C4-2B (cell line): ENCODE measurements at regions not wholly inside any gene's neighbourhood (a gene's known extent, or its start where the extent isn't known, plus 50 kb on each side); places are given as distances from the start of the nearest gene placed in this dataset.

ENCODE experiments used
- ZFX ChIP-seq: fragments of 450-650 bp; IDR thresholded peaks from 2 replicates; pipeline ENCODE4 v1.6.1; 2017
- TF ChIP-seq, protein P1 (sequence below): fragments of 450-650 bp; conservative IDR thresholded peaks from 2 replicates; pipeline ENCODE4 v1.5.1; 2017; ENCODE audit warnings: mild to moderate bottlenecking

DNA sequence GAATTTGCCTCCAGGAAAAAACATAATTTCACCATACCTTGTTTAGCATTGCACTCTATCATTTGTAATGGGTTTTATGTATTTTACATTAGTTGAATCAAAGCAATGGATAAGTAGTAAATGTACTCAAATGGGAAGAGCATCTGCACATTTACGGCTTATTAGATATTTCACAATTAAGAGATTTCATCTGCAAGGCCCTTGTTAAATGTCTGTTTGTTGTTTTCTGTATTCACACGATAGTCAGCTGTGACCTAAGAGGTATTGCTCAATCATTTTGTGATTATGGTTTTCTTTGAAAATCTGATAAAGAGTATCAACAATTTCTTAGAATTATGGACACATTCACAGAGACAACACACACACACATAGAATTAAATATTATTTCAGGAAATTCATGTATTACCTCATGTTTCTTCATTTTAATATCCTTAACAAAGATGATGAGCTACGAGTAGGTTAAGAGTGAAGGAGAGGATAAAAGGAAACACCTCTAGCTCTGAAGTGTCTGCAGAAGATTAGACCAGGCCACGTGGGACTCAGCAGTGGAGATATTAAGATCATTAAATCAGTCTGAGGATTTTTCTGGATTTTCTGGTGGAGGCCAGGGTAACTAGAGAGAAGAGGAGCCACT, 121.9 kb upstream of the POU1F1 start:
- TF ChIP-seq, protein P1, sequence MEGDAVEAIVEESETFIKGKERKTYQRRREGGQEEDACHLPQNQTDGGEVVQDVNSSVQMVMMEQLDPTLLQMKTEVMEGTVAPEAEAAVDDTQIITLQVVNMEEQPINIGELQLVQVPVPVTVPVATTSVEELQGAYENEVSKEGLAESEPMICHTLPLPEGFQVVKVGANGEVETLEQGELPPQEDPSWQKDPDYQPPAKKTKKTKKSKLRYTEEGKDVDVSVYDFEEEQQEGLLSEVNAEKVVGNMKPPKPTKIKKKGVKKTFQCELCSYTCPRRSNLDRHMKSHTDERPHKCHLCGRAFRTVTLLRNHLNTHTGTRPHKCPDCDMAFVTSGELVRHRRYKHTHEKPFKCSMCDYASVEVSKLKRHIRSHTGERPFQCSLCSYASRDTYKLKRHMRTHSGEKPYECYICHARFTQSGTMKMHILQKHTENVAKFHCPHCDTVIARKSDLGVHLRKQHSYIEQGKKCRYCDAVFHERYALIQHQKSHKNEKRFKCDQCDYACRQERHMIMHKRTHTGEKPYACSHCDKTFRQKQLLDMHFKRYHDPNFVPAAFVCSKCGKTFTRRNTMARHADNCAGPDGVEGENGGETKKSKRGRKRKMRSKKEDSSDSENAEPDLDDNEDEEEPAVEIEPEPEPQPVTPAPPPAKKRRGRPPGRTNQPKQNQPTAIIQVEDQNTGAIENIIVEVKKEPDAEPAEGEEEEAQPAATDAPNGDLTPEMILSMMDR = no peak
- TF ChIP-seq ZFX = no peak
